ENCODE measurements at regions not wholly inside any gene's neighbourhood (a gene's known extent, or its start where the extent isn't known, plus 50 kb on each side); places are given as distances from the start of the nearest gene placed in this dataset.
A peak's percentile ranks its signal among the peaks of the same experiment; 100 is the strongest.

DNA sequence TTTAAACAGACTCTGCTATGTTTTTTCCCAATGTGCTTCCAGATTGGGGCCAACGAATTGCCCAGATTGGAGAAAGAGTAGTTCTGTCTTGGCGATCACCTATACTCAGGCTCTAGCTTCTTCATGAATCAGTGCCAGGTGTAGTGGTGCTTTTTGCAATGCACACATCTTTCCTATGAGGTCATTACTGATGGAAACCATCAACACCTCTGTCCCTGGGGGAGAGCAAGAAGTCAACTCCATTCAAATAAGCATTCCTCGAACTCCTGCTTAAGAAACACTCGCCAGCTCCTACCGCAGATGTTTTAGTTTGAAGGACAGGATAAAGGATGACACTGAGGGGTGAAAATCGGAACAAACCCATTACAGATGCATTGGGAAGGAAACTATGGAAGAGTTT lies 156.5 kb upstream of the DKK2 start:
- Histone ChIP-seq H3K4me3 (ENCODE audit: low read depth, low read length) (no peak overlapping the region), H3K36me3 (ENCODE audit: control insufficient read depth, insufficient read depth, low read length) (no peaks in the 10 kb centered on the region), H3K27me3 (ENCODE audit: control insufficient read depth, insufficient read depth, low read length) (no peaks in the 10 kb centered on the region)
- FAIRE-seq = no peak
- TF ChIP-seq CTCF (IDR thresholded peaks at IDR 0.05; ENCODE audit: insufficient read depth, low read length, severe bottlenecking) = no peak
- no peak for DNase-seq (ENCODE audit: low read depth)

- no peak for TF ChIP-seq CTCF (IDR thresholded peaks at IDR 0.05; ENCODE audit: insufficient read depth, low read length, severe bottlenecking)
- H3K4me3 ChIP-seq (ENCODE audit: low read depth, low read length) = no peak overlapping the region
- FAIRE-seq (no peak), DNase-seq (ENCODE audit: low read depth) (no peak)
- no peaks in the 10 kb centered on the region for H3K36me3 ChIP-seq (ENCODE audit: control insufficient read depth, insufficient read depth, low read length)
- H3K27me3 ChIP-seq (ENCODE audit: control insufficient read depth, insufficient read depth, low read length) = no peaks in the 10 kb centered on the region
Measured at GRCh38 chr4:107187091-107187490, 151.0 kb upstream of the DKK2 start.

DNA sequence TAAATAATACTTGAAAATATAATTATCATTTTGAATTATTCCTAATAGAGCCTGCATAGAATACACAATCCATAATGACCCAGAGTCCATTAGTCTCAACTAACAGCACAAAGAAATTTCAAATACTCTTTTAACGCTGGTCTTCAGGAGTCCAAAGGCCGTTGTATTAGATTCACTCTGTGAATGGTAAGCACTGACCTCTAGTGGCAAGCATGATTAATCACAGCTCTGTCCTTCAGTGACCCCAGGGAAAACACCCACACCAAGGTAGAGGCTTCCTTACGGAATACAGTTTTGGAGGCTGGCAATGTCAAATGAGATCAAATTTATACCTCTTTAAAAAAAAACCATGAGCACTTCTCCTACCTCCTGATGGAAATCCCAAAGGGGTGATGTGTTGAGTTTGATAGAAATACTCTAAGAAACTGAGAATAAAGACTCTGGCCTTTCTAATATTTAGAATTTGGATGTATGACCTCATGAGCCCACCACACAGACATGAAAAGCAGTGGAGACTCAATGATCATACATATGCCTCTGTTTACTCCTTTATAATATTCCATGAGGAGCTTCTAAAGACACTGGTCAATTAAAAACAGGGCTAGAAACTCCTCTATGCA lies 147.2 kb upstream of the DKK2 start:
- DNase-seq (ENCODE audit: low read depth) = peak; percentile 66
- peak; percentile 43 for FAIRE-seq
- no peaks in the 10 kb centered on the region for H3K36me3 ChIP-seq (ENCODE audit: control insufficient read depth, insufficient read depth, low read length)
- no peaks in the 10 kb centered on the region for H3K27me3 ChIP-seq (ENCODE audit: control insufficient read depth, insufficient read depth, low read length)
- TF ChIP-seq CTCF (IDR thresholded peaks at IDR 0.05; ENCODE audit: insufficient read depth, low read length, severe bottlenecking) = peak; percentile 68
- H3K4me3 ChIP-seq (ENCODE audit: low read depth, low read length) = no peak overlapping the region

GRCh38 chr4:107182347-107182746 lies 146.2 kb upstream of the DKK2 start:
- Histone ChIP-seq H3K27me3 (ENCODE audit: control insufficient read depth, insufficient read depth, low read length) (no peaks in the 10 kb centered on the region), H3K4me3 (ENCODE audit: low read depth, low read length) (no peak overlapping the region), H3K36me3 (ENCODE audit: control insufficient read depth, insufficient read depth, low read length) (no peaks in the 10 kb centered on the region)
- FAIRE-seq (no peak), DNase-seq (ENCODE audit: low read depth) (no peak)
- no peak for TF ChIP-seq CTCF (IDR thresholded peaks at IDR 0.05; ENCODE audit: insufficient read depth, low read length, severe bottlenecking)

GRCh38 chr4:107166873-107167450 lies 130.8 kb upstream of the DKK2 start:
- no peaks in the 10 kb centered on the region for H3K27me3 ChIP-seq (ENCODE audit: control insufficient read depth, insufficient read depth, low read length)
- FAIRE-seq (no peak), DNase-seq (ENCODE audit: low read depth) (no peak)
- TF ChIP-seq CTCF (IDR thresholded peaks at IDR 0.05; ENCODE audit: insufficient read depth, low read length, severe bottlenecking) = no peak
- H3K36me3 ChIP-seq (ENCODE audit: control insufficient read depth, insufficient read depth, low read length) = no peaks in the 10 kb centered on the region
- no peak overlapping the region for H3K4me3 ChIP-seq (ENCODE audit: low read depth, low read length)

- DNase-seq (ENCODE audit: low read depth) = no peak
- Histone ChIP-seq H3K36me3 (ENCODE audit: control insufficient read depth, insufficient read depth, low read length) (no peaks in the 10 kb centered on the region), H3K4me3 (ENCODE audit: low read depth, low read length) (no peak overlapping the region), H3K27me3 (ENCODE audit: control insufficient read depth, insufficient read depth, low read length) (no peaks in the 10 kb centered on the region)
- TF ChIP-seq CTCF (IDR thresholded peaks at IDR 0.05; ENCODE audit: insufficient read depth, low read length, severe bottlenecking) = no peak
- no peak for FAIRE-seq
Measured at GRCh38 chr4:107166181-107166580, 130.1 kb upstream of the DKK2 start.
